ENCODE measurements at regions not wholly inside any gene's neighbourhood (a gene's known extent, or its start where the extent isn't known, plus 50 kb on each side); places are given as distances from the start of the nearest gene placed in this dataset.
A peak's percentile ranks its signal among the peaks of the same experiment; 100 is the strongest.
"Not testable (repeated sequence)": the region's sequence is repeated elsewhere in the genome, so short reads cannot be mapped to it uniquely, and the experiment has no call there.

DNA sequence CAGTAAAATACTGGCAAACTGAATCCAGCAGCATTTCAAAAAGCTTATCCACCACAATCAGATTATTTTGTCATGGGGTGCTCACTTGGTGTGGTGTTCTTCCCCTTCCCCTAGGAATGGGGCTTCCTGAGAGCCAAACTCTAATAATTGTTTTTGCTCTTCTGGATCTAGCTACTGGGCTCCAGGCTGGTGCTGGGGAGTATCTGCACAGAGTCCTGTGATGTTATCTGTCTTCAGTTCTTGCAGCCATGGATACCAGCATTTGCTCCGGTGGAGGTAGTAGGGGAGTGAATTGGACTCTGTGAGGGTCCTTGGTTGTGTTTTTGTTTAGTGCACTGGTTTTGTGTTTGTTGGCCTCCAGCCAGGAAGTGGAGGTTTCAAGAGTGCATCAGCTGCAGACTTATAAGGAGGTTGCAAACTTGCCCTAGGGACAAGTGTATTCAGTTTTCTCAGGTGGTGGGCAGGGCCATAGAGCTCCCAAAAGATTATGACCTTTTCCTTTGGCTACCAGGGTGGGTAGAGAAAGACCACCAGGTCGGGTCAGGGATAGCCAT, 308.5 kb upstream of the MAGI2 start:
- H3K4me3 ChIP-seq (ENCODE audit: low read length), result no peak overlapping the region
- TF ChIP-seq, protein P1, sequence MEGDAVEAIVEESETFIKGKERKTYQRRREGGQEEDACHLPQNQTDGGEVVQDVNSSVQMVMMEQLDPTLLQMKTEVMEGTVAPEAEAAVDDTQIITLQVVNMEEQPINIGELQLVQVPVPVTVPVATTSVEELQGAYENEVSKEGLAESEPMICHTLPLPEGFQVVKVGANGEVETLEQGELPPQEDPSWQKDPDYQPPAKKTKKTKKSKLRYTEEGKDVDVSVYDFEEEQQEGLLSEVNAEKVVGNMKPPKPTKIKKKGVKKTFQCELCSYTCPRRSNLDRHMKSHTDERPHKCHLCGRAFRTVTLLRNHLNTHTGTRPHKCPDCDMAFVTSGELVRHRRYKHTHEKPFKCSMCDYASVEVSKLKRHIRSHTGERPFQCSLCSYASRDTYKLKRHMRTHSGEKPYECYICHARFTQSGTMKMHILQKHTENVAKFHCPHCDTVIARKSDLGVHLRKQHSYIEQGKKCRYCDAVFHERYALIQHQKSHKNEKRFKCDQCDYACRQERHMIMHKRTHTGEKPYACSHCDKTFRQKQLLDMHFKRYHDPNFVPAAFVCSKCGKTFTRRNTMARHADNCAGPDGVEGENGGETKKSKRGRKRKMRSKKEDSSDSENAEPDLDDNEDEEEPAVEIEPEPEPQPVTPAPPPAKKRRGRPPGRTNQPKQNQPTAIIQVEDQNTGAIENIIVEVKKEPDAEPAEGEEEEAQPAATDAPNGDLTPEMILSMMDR (conservative IDR thresholded peaks at IDR 0.05; ENCODE audit: low read length), result no peak
- DNase-seq (ENCODE audit: low read depth), result no peak

DNA sequence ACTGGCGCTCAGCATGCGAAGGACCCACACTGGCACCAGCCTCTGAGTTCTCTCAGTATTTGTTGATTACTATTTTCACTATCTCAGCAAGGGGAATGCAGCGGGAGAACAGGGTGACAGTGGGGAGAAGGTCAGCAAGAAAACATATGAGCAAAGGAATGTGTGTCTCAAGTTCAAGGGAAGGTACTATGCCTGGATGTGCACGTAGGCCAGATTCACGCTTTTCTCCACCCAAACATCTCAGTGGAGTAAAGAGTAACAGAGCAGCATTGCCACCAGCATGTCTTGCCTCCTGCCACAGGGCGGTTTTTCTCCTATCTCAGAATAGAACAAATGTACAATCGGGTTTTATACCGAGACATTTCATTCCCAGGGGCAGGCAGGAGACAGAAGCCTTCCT, 297.5 kb upstream of the MAGI2 start:
- DNase-seq (ENCODE audit: low read depth), result not testable (repeated sequence)

DNA sequence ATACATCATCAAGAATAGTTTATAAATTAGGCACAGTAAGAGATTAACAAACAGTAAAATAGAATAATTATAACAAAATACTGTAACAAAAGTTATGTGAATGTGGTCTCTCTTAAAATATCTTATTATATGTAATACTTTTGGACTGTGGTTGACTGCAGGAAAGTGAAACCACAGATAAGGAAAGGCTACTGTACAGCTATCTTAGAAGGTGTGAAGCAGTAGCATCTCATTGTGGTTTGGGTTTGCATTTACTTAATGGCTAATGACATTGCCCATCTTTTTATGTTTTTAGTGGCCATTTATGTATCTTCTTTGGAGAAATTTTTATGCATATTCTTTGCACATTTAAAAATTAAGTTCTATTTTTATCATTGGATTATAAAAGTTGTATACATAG, 296.4 kb upstream of the MAGI2 start:
- TF ChIP-seq, protein P1 (conservative IDR thresholded peaks at IDR 0.05; ENCODE audit: low read length), result no peak
- DNase-seq (ENCODE audit: low read depth), result no peak
- H3K4me3 ChIP-seq (ENCODE audit: low read length), result no peak overlapping the region

More for the DNA sequence above, 297.5 kb upstream of the MAGI2 start:
- H3K4me3 ChIP-seq (ENCODE audit: low read length), result not testable (repeated sequence)

DNA sequence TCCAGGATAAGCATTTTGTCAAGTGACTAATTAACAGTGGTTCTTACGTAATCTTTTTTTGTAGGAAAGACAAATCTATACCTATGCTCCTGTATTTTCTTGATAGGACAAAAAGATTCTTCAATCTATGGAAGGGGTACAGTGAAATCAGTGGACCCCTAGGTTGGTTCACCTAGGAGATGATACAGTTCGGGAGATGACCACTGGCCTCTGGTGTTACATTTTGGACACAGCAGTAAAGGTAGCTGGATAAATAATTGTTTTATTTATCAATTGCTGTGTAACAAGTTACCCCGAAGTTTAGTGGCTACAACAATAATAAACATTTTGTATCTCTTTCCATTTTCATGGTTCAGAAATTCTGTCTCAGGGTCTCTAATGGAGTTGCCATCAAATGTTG, 288.2 kb upstream of the MAGI2 start:
- TF ChIP-seq, protein P1 (conservative IDR thresholded peaks at IDR 0.05; ENCODE audit: low read length), result peak; percentile 28
- no peak for DNase-seq (ENCODE audit: low read depth)
- H3K4me3 ChIP-seq (ENCODE audit: low read length), result no peak overlapping the region

DNA sequence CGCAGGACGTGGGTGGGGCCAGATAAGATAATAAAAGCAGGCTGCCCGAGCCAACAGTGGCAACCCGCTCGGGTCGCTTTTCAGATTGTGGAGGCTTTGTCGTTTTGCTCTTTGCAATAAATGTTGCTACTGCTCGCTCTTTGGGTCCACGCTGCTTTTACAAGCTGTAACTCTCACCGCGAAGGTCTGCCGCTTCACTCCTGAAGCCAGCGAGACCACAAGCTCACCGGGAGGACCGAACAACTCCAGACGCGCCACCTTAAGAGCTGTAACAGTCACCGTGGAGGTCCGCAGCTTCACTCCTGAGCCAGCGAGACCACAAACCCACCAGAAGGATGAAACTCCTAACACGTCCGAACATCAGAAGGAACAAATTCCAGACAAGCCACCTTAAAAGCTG, 286.6 kb upstream of the MAGI2 start:
- TF ChIP-seq, protein P1 (conservative IDR thresholded peaks at IDR 0.05; ENCODE audit: low read length), result no peak
- H3K4me3 ChIP-seq (ENCODE audit: low read length), result no peak overlapping the region
- DNase-seq (ENCODE audit: low read depth), result no peak

DNA sequence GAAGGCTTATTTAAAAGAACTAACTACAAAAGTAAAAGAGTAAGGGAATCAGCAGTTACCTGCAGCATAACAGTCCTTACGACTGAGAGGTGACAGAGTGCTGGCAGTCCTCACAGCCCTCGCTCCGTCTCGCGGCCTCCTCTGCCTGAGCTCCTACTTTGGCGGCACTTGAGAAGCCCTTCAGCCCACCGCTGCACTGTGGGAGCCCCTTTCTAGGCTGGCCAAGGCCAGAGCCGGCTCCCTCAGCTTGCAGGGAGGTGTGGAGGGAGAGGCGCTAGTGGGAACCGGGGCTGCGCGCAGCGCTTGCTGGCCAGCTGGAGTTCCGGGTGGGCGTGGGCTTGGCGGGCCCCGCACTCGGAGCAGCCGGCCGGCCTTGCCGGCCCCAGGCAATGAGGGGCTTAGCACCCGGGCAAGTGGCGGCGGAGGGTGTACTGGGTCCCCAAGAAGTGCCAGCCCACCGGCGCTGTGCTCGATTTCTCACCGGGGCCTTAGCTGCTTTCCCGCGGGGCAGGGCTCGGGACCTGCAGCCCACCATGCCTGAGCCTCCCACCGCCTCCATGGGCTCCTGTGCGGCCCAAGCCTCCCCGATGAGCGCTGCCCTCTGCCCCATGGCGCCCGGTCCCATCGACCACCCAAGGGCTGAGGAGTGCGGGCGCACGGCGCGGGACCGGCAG, 285.7 kb upstream of the MAGI2 start:
- DNase-seq (ENCODE audit: low read depth); H3K4me3 ChIP-seq (ENCODE audit: low read length): not testable (repeated sequence)

DNA sequence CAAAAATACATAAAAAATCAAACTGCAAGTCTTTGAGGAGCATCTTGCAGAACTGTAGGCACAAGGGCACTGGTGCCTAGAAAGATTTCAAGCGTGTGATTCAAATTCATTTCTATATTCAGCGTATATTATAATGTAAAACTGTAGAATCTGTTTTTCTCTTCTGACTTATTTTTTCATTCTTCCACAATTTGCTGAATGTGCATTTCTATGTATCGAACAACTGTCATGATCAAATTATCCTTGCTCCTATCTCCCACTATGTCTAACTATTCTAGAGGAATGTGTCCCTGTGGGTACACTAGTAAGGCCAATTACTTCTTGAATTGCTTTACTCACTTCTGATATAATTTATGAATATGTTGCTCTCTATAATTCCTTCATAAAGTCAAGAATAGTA, 283.0 kb upstream of the MAGI2 start:
- H3K4me3 ChIP-seq (ENCODE audit: low read length), result no peak overlapping the region
- DNase-seq (ENCODE audit: low read depth), result no peak
- TF ChIP-seq, protein P1 (conservative IDR thresholded peaks at IDR 0.05; ENCODE audit: low read length), result no peak

DNA sequence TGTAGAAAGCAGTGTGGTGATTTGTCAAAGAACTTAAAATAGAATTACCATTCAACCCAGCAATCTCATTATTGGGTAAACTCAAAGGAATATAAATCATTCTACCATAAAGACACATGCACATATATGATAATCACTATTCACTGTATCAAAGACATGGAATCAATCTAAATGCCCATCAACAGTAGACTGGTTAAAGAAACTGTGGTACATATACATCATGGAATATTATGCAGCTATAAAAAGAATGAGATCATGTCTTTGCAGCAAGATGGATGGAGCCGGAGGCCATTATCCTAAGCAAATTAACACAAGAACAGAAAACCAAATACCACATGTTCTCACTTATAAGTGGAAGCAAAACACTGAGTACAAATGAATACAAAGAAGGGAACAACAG, 281.5 kb upstream of the MAGI2 start:
- TF ChIP-seq, protein P1 (conservative IDR thresholded peaks at IDR 0.05; ENCODE audit: low read length), result no peak
- H3K4me3 ChIP-seq (ENCODE audit: low read length), result no peak overlapping the region
- no peak for DNase-seq (ENCODE audit: low read depth)
